BLaER1 (cell line): ENCODE measurements at regions not wholly inside any gene's neighbourhood (a gene's known extent, or its start where the extent isn't known, plus 50 kb on each side); places are given as distances from the start of the nearest gene placed in this dataset.

ENCODE experiments used
- H3K27ac ChIP-seq: shearing (Covaris generic); formaldehyde crosslinking; 2 replicates; pipeline ENCODE4 v1.8.1; 2022
- H3K27me3 ChIP-seq: shearing (Covaris generic); formaldehyde crosslinking; 2 replicates; pipeline ENCODE4 v1.8.1; 2022
- H3K36me3 ChIP-seq: shearing (Covaris generic); formaldehyde crosslinking; 2 replicates; pipeline ENCODE4 v1.8.1; 2022
- H3K4me1 ChIP-seq: shearing (Covaris generic); formaldehyde crosslinking; 2 replicates; pipeline ENCODE4 v1.8.1; 2022
- H3K4me2 ChIP-seq: shearing (Covaris generic); formaldehyde crosslinking; 2 replicates; pipeline ENCODE4 v1.8.1; 2022
- H3K4me3 ChIP-seq: shearing (Covaris generic); formaldehyde crosslinking; 2 replicates; pipeline ENCODE4 v1.8.1; 2022
- H3K9ac ChIP-seq: shearing (Covaris generic); formaldehyde crosslinking; 2 replicates; pipeline ENCODE4 v1.8.1; 2022
- H3K9me3 ChIP-seq: shearing (Covaris generic); formaldehyde crosslinking; 2 replicates; pipeline ENCODE4 v1.8.1; 2022
- H4K20me1 ChIP-seq: shearing (Covaris generic); formaldehyde crosslinking; 2 replicates; pipeline ENCODE4 v1.8.1; 2022
- Cebpa-rat ChIP-seq: shearing (Covaris generic); IDR thresholded peaks from 2 replicates; pipeline ENCODE4 v1.8.1; 2022

DNA sequence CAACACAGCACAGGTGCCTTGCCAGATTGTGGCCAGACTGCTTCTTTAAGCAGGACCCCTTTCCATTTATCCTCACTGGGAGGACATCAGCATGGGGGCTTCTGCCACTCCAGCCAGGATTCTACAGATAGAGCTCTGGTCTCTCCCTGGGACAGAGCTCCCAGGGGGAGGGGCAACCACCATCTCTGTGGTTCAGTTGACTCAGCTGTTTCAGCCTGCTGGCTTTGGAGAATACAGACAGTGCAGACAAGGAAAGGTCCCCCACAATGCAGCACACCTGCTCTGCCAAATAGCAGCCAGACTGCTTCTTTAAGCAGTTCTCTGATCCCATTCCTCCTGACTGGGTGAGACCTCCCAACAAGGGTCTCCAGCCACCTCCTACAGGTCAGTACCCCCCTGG lies 132.8 kb downstream of the OR2K2 start:
- Histone ChIP-seq H3K27ac (no peak overlapping the region), H3K36me3 (no peaks in the 10 kb centered on the region), H4K20me1 (no peaks in the 10 kb centered on the region), H3K4me1 (no peaks in the 10 kb centered on the region), H3K9me3 (peaks cover 11% of the 10 kb centered on the region; the same call in 1 of the 2 replicates), H3K4me3 (no peak overlapping the region), H3K4me2 (no peak overlapping the region), H3K9ac (no peak overlapping the region), H3K27me3 (no peaks in the 10 kb centered on the region)
- TF ChIP-seq Cebpa-rat = no peak

DNA sequence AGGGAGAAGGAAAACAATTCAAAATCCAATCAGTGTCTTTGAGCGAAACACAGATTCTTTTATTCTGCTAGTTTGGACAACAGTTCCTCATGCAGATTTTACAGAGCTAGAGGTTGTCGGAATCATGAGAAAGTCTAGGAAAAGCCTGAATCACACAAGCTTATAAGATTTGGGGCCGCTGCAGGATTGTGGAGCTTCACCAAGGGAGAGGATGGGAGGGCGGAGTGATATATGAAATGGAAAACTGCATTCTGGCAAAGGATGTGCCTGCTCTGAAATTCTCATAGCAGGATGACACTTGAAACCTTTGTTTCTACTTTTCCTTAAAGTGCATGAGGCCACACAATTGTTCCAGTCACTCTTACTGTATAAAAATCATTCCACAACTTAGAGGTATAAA lies 134.3 kb downstream of the OR2K2 start:
- H3K27me3 ChIP-seq = no peaks in the 10 kb centered on the region
- no peaks in the 10 kb centered on the region for H3K4me1 ChIP-seq
- no peaks in the 10 kb centered on the region for H4K20me1 ChIP-seq
- H3K9me3 ChIP-seq = peaks cover 11% of the 10 kb centered on the region; the same call in 1 of the 2 replicates
- TF ChIP-seq Cebpa-rat = no peak
- no peak overlapping the region for H3K9ac ChIP-seq
- H3K36me3 ChIP-seq = no peaks in the 10 kb centered on the region
- H3K27ac ChIP-seq = no peak overlapping the region
- no peak overlapping the region for H3K4me2 ChIP-seq
- H3K4me3 ChIP-seq = no peak overlapping the region

DNA sequence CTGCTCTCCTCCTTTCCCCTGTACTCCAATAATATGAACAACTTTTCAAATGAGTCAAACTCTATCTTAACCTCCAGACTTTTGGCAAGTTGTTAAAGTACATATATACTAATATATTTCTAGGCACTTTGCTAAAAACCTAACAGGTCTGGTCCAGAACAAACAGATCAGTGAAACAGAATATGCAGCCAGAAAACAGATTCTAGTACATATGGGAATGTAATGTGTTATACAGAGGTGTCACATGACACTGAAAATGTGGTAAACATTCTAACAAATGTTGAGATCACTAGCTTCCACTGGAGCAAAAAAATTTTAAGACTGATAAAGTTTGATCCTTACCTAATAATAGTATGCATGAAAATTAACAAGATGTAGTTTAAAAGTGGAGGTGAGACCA lies 136.9 kb downstream of the OR2K2 start:
- Histone ChIP-seq H3K4me2 (no peak overlapping the region; the same call in 1 of the 2 replicates), H3K9me3 (no peaks in the 10 kb centered on the region), H4K20me1 (no peaks in the 10 kb centered on the region), H3K36me3 (no peaks in the 10 kb centered on the region), H3K27ac (no peak overlapping the region), H3K27me3 (no peaks in the 10 kb centered on the region), H3K4me1 (no peaks in the 10 kb centered on the region), H3K9ac (no peak overlapping the region), H3K4me3 (no peak overlapping the region)
- no peak for TF ChIP-seq Cebpa-rat

DNA sequence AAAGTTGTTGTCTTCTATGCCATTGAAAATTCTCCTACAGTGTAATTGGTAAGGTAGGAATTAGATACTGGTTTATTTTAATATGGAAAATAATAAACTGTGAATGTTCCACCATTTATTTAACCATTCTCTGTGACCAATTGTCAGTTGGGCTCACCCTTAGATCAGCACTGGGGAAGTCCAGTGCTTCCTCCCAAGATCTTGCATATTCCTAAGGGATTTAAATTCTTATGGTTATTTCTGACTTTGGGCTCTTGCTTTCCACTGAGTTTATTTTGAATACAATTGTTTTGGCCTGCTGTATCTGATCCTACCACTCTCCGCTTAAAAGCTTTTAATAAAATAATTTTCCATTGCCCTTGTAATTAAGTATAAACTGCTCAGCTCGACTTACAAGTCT lies 137.4 kb downstream of the OR2K2 start:
- H3K4me2 ChIP-seq = no peak overlapping the region; the same call in 1 of the 2 replicates
- no peaks in the 10 kb centered on the region for H3K9me3 ChIP-seq
- no peaks in the 10 kb centered on the region for H3K4me1 ChIP-seq
- no peaks in the 10 kb centered on the region for H4K20me1 ChIP-seq
- no peak for TF ChIP-seq Cebpa-rat
- H3K36me3 ChIP-seq = no peaks in the 10 kb centered on the region
- H3K27me3 ChIP-seq = no peaks in the 10 kb centered on the region
- H3K4me3 ChIP-seq = no peak overlapping the region
- no peak overlapping the region for H3K9ac ChIP-seq
- no peak overlapping the region for H3K27ac ChIP-seq

DNA sequence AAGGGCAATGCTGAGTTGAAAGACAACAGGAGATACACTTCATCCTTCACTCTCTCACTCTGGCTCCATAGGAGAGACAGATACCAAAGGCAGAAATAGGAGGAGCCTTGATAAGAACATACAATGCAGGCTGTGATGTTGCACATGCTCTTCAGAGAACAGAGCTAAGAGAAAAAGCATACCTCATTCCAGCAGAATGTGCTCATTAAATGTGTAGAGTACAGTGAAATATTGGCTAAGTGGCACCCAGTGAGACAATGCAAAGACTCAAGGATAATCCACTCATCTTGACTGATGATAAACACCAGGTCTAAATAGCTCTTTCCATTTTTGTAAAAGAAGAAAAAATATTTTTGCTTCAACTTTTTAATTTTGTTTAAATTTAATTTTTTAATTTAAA lies 139.7 kb downstream of the OR2K2 start:
- Histone ChIP-seq H3K4me2 (no peak overlapping the region), H4K20me1 (no peaks in the 10 kb centered on the region), H3K27ac (no peak overlapping the region), H3K4me1 (no peaks in the 10 kb centered on the region), H3K9ac (no peak overlapping the region), H3K27me3 (no peaks in the 10 kb centered on the region), H3K9me3 (no peaks in the 10 kb centered on the region), H3K4me3 (no peak overlapping the region), H3K36me3 (no peaks in the 10 kb centered on the region)
- no peak for TF ChIP-seq Cebpa-rat

DNA sequence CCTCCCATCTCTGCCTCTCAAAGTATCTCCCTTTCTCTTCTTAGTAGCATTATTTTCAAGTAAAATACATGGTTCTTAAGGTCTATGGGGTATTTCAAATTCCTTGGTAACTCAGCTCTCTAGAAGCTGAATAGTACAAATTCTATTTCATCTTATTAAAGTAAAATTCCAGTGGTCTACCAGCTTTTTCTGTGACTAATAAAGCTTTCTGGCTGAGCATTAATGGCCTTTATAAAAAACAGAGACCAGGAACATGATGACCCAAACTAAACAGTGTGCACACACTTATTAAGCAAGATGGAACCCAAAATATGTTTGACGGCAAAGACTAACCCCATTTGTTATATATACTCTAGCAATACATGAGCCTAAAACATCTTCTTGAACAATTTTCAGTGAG lies 142.6 kb downstream of the OR2K2 start:
- H3K4me1 ChIP-seq = no peaks in the 10 kb centered on the region
- H3K4me3 ChIP-seq = no peak overlapping the region
- H3K4me2 ChIP-seq = no peak overlapping the region
- no peak overlapping the region for H3K27ac ChIP-seq
- no peaks in the 10 kb centered on the region for H3K27me3 ChIP-seq
- H3K36me3 ChIP-seq = no peaks in the 10 kb centered on the region
- H3K9me3 ChIP-seq = no peaks in the 10 kb centered on the region
- no peak for TF ChIP-seq Cebpa-rat
- H4K20me1 ChIP-seq = no peaks in the 10 kb centered on the region
- H3K9ac ChIP-seq = no peak overlapping the region

DNA sequence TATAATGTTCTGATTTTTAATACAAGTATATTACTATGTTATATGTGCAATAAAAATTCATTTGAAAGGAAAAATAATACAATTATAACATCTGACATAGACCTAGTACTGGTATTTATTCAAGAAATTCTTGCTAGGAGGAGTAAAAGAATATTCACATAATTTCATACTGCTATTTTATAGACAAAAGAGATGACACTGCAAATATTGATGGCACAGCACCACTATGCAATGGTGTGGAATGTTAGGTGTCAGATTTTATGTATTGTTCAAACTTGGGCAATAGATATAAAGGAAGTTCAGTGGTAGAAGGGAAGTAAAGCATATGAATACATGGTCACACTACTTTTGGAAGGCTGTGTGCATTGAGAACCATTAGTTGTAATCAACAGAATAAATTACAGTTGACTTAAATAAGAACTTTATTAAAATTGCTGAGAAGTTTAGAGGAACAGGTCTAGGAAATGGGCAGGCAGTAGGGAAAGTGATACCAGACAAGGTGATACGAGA lies 143.9 kb downstream of the OR2K2 start:
- H3K27me3 ChIP-seq = no peaks in the 10 kb centered on the region; the same call in 1 of the 2 replicates
- no peaks in the 10 kb centered on the region for H3K4me1 ChIP-seq
- no peak overlapping the region for H3K4me2 ChIP-seq
- H3K9ac ChIP-seq = no peak overlapping the region
- H4K20me1 ChIP-seq = no peaks in the 10 kb centered on the region
- TF ChIP-seq Cebpa-rat = no peak
- no peak overlapping the region for H3K27ac ChIP-seq
- no peaks in the 10 kb centered on the region for H3K36me3 ChIP-seq
- no peak overlapping the region for H3K4me3 ChIP-seq
- no peaks in the 10 kb centered on the region for H3K9me3 ChIP-seq

DNA sequence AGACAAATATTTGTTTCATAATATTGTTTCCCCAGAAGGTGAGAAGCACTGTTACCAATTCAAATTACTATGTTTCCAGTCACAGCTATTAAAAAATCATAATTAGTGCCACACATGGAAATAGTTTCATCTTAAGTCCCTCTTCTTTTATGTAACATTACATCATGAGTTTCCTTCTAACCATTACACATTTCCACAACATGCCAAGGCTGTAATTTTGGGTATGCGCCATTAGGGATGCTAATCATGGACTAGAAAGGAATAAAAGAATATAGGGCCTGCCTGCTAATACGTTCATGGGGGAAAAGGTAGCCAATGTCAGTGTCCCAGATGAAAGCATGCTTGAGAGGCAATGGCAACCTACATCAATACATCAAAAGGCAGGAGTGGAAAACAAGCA lies 142.5 kb upstream of the LPAR1 start:
- H3K9ac ChIP-seq = no peak overlapping the region
- H4K20me1 ChIP-seq = no peaks in the 10 kb centered on the region
- no peaks in the 10 kb centered on the region; the same call in 1 of the 2 replicates for H3K27me3 ChIP-seq
- H3K9me3 ChIP-seq = no peaks in the 10 kb centered on the region
- H3K4me1 ChIP-seq = no peaks in the 10 kb centered on the region
- H3K4me2 ChIP-seq = no peak overlapping the region
- no peak overlapping the region for H3K4me3 ChIP-seq
- no peak for TF ChIP-seq Cebpa-rat
- no peak overlapping the region for H3K27ac ChIP-seq
- H3K36me3 ChIP-seq = no peaks in the 10 kb centered on the region

DNA sequence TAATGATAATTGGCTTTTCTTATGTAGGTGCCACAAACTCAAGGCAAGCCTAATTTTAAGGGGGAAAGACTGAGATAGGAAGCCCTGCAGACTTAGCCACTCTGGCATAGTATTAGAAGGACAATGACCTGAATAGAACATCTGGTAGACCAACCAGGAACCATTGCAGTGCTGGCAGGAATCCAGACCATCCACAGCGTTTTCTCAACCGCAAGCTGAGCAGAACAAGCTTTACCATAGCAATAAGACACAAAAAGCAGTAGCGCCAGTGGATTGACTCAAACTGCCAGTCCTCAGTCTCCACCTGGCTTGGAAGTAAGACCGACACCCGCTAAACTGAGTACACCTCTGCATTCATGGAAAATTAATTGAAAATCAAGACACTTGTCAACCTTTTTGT lies 141.3 kb upstream of the LPAR1 start:
- Histone ChIP-seq H3K27ac (no peak overlapping the region), H3K4me2 (no peak overlapping the region), H3K36me3 (no peaks in the 10 kb centered on the region), H3K27me3 (no peaks in the 10 kb centered on the region; the same call in 1 of the 2 replicates), H3K4me3 (no peak overlapping the region), H3K9me3 (no peaks in the 10 kb centered on the region), H4K20me1 (no peaks in the 10 kb centered on the region), H3K9ac (no peak overlapping the region), H3K4me1 (no peaks in the 10 kb centered on the region)
- no peak for TF ChIP-seq Cebpa-rat

DNA sequence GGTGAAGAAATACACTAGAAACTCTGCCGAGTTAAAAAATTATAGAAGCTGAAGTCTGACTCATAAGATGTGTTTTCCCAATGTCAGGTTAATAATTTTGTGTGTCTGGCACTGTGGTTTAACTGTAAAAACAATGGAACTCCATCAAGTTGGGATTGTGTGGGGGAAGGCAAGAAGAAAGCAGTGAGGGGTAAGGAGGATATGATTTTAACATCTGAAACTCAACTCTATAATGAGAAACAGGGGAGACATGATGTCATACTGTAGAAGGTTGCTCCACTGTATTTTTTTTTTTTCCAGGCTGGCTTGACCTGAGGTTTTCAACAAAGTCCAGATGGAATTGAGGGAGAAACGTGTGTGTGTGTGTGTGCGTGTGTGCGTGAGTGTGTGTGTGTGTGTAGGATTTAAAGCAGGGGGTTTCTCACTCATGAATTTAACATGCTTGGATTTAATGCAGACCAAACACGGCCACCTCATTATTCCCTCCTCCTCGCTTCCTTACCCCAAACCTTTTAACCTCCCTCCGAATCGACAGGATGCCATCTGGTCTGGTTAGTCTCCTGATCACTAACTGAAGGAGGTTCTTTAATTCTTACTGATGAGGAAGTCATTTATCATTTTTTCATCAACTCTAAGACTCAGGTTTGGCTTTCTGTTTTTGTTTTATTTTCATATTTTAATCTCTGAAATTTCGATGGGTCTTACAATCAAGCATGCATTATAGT lies 140.2 kb upstream of the LPAR1 start:
- no peaks in the 10 kb centered on the region for H4K20me1 ChIP-seq

DNA sequence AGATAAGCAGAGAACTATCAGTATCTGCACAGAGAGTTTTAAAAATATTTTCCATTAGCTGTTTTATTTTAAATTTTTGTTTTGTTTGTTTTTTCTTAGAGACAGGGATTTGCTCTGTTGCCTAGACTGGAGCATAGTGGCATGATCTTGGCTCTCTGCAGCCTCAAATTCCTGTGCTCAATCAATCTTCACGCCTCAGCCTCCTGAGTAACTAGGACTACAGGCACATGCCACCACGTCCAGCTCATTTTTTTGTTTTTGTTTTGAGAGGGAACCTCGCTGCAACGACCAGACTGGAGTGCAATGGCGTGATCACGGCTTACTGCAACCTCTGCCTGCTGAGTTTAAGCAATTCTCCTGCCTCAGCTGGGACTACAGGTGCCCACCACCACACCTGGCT lies 138.2 kb upstream of the LPAR1 start:
- H3K4me3 ChIP-seq = no peak overlapping the region
- no peaks in the 10 kb centered on the region for H3K4me1 ChIP-seq
- TF ChIP-seq Cebpa-rat = no peak
- no peaks in the 10 kb centered on the region for H3K27me3 ChIP-seq
- H3K9me3 ChIP-seq = no peaks in the 10 kb centered on the region
- no peak overlapping the region for H3K4me2 ChIP-seq
- H4K20me1 ChIP-seq = no peaks in the 10 kb centered on the region
- no peak overlapping the region for H3K9ac ChIP-seq
- no peak overlapping the region for H3K27ac ChIP-seq
- no peaks in the 10 kb centered on the region for H3K36me3 ChIP-seq

More for the DNA sequence above, 140.2 kb upstream of the LPAR1 start:
- Histone ChIP-seq H3K4me1 (no peaks in the 10 kb centered on the region), H3K9ac (no peak overlapping the region), H3K27me3 (no peaks in the 10 kb centered on the region; the same call in 1 of the 2 replicates), H3K4me3 (no peak overlapping the region), H3K27ac (no peak overlapping the region), H3K9me3 (no peaks in the 10 kb centered on the region), H3K36me3 (no peaks in the 10 kb centered on the region), H3K4me2 (no peak overlapping the region)
- TF ChIP-seq Cebpa-rat = no peak
